ENCODE measurements at regions not wholly inside any gene's neighbourhood (a gene's known extent, or its start where the extent isn't known, plus 50 kb on each side); places are given as distances from the start of the nearest gene placed in this dataset.
"Not testable (repeated sequence)": the region's sequence is repeated elsewhere in the genome, so short reads cannot be mapped to it uniquely, and the experiment has no call there.

DNA sequence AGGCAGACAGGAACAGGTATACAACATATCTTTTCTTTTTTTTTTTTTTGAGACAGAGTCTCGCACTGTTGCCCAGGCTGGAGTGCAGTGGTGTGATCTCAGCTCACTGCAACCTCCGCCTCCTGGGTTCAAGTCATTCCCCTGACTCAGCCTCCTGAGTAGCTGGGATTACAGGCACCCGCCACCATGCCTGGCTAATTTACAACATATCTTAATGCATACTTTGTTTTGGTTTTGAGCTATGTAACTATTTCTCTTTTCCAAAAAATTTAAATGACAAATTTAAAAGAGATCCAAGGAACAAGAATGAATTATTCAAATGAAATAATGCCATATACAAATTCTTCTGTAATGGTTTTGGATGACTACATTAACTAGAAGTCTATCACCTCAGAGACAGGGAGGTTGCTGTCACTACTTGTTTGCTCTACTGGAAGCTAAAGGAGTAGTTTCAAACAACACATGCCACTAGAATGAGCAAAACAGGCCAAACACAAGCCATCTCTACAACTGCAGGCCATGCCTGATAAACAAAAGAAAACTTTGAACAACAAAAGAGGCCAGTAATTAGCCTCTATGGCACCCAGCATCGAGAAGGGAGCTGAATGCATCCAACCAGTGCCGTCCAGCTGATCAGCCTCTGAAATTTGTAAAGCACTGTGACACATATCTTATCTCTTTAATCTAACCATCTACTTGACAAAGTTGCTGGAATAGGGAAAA lies 133.6 kb upstream of the VOPP1 start:
- DNase-seq: not testable (repeated sequence)

DNA sequence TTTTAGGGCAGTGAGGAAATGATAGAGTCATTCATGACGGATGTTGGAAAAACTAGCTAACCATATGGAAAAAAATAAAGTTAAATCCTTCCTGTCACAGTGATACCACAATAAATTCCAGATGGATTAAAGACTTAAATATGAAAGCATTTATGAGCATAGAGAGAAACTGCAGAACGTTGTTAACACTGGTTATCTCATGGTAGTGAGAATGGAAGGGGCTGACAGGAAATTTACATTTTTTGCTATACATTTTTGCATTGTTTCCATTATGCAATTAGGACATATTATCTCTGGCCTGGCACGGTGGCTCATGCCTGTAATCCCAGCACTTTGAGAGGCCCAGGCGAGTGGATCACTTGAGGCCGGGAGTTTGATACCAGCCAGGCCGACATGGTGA lies 130.5 kb upstream of the VOPP1 start:
- DNase-seq: not testable (repeated sequence)

DNA sequence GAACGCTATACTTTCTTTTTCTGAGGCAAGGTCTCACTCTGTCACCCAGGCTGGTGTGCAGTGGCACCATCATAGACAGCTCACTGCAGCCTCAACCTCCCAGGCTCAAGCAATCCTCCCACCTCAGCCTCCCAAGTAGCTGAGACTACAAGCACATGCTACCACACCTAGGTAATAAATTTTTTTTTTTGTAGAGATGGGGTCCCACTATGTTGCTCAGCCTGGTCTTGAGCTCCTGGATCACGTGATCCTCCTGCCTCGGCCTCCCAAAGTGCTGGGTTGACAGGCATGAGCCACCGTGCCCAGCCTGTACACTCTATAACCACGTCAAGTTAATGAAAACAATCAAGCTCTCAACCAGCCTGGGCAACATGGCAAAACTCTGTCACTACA lies 127.1 kb upstream of the VOPP1 start:
- not testable (repeated sequence) for DNase-seq

DNA sequence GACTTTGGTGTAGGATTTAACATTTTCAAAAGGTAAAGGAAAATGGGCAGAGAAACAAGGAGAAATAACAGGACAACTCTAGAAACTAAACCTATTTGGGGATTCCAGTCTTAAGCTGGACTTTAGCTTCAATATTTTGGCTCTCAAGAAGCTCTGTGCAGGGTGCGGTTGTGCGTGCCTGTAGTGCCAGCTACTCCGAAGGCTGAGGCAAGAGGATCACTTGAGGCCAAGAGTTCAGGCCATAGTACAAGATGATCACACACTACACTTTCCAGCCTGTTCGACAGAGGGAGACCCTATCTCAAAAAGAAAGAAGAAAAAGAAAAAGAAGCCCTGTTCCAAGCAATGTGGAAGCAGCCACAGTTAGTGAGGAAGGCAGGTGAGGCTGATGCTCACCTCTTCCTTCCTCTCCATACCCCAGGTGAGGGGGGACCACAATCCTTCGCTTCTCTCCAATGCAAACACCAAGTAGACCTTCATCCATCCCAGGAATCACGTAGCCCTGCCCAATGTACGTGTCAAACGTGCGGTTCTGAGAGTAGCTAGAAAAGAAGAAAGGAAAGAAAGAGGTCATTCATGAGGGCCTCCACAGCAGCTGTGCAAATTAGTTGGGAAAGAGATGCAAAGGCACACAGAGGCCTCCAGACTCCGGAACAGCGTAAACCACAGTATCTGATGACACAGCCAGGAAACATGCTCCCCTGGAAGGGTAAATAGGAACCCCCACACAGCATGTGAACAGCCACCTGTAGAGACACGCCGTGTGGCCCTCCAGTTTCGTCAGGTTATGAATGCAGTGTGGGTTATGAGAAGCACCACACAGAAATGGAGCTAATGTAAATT lies 126.5 kb upstream of the VOPP1 start:
- DNase-seq: not testable (repeated sequence)

DNA sequence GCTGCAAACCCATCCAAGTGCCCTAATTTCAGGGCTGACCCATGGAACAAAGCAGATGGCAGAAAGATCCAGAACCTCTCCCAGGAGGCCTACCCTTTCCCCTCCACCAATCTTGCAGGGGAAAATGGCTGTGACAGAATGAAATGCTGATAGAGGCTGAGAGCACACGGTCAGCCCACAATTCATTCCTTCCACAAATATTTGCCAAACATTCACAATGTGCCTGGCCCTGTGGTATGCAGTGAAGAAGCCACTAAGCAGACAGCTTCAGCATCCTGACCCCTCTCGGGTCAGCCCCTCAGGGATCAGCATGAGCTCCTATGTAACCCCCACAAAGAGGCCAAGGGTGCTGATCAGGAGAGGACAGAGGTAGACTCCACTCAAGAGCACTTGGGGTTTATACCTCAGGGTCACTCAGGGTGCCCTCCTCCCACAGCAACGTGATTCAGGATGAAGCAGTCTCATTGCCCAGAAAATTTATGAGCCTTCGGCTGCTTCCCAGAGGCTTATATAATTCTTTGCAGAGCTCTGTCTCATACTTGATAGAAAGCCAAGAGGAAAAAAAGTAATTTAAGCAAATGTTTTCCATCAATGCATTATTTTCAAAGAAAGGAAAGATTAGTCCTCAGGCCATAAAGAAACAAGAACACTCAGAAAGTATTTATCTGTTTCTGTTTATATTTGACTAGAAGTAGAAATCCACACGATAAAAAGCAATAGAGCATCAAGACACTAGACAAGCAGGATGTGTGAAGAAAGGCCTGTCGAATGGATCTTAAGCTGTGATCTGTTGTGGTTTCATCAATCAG lies 123.8 kb upstream of the VOPP1 start:
- not testable (repeated sequence) for DNase-seq

DNA sequence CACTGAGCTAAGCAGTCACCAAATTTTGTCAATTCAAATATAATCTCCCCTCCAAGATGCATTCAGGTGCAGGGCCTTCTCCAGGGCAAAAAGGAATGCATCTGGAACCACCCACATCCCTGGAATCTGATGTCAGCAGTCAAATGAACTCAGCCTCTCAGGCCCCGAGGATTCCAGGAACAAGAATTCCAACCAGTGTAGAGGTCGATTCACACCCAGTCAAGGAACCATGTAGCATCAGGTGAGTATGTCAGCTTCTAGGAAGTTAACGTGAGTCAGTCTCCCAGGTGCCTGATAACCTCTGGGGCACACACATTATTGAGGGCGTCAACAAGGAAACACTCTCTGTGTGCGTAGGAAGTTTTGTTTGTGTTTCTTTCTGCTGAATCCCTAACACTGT lies 122.2 kb upstream of the VOPP1 start:
- DNase-seq: not testable (repeated sequence)

DNA sequence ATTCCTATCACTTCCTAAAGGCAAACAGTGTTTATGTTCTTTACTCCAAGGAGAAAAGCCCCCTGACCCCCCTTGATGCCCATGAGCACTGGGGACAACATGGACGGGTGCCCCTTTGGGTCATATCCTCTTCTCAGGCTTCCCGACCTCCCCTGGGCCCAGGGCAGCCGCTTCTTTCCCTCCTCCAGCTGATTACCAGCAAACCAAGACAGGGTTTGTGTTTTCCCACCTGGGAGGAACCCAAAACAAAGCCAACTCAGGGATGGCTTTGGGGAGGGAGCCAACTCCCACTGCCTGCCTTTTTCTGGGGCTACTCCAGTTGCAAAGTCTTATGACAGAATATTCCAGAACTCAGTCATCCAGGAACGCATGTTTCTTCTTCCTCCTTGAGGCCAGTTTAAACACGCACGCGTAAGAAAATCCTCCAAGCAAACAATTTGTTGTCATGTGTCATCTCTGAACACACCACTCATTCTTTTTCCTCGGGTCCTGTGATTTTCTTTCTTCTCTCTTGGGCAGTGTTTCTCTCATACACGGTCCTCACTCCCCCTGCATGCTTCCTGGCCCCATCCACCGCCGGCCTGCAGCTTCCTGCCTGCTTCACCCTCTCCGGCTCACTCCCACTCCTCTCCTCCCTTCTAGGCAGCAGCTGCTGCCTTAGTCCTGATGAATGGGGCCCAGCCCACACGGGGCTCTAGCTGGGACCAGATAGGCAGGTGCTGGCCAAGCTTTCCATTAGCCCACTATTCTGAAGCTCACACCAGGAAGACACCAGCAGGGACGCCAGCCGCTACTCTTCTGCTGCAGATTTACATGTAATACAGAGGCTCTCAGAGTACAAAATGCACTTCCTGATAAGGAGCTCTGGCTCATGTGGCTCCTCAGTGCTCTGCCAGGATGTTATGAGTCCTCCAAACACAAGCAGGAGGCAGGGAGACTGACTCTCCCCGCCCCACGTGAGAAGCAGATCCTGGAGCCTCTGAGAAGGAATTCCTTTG lies 116.7 kb upstream of the VOPP1 start:
- not testable (repeated sequence) for DNase-seq

DNA sequence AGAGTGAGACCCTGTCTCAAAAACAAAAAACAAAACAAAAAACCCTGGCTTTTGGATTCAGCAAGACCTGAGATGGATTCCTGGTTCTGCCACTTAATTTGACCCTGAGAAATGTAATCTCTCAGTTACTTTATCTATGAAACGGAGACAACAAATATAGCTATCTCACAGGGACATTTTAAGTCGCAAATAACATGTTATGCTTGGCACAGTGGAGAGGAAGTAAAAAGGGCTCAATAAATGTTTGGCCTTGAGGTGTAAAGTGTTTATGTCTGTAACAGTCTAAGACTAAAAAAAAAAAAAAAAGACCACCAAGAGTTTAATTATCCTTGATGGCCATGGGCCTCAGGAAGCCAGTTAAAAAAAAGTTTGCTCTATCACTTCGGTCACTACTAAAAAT lies 116.0 kb upstream of the VOPP1 start:
- not testable (repeated sequence) for DNase-seq

DNA sequence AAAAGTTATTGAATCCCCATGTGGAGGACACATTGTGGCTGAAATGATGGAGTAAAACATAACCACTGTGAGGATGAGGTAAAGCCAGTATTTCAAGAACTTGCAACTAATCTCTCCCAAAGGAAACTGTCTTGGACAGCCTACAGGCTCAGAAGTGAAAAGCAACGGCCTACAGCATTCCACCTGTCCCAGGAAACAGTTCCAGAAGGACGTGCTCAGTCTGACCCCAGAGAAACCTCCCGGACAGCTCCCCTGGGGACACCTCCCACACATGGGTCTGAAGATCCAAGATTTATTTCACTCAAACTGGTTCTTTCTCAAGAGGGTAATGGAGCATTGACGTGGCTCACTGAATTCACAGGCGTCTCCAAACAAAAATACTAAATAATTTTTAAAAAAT lies 115.0 kb upstream of the VOPP1 start:
- not testable (repeated sequence) for DNase-seq

DNA sequence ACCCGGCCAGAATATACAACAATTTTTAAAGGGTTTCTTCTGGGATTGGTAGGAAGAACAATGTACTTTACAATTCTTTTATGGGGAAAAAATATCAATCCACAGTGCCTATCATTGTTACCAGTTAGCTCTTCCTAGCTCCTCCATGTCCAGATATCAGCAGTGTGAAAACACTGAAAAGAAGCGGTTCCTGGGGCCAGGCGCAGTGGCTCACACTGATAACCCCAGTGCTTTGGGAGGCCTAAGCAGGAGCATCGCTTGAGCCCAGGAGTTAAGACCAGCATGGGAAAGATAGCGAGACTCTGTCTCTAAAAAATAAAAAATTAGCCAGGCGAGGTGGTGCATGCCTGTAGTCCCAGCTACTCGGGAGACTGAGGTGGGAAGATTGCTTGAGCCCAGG lies 114.5 kb upstream of the VOPP1 start:
- DNase-seq: not testable (repeated sequence)

DNA sequence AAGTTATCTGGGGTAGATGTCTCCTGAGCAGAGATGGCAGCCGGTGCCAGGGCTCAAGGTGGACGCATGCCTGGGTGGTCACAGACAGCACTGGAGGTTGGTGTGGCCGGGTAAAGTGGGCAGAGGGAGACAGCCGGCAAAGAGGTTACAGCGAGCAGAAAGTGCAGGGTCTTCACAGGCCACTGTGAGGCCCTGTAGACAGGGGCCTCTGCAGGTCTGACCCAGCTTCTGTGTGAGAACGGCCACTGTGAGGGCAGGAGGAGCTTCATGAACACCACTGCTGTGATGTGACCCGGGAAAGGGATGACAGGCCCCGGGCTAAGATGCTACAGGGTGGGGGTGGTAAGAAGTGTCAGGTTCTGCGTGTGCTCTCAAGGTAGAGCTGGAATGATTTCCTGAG lies 111.2 kb upstream of the VOPP1 start:
- not testable (repeated sequence) for DNase-seq

DNA sequence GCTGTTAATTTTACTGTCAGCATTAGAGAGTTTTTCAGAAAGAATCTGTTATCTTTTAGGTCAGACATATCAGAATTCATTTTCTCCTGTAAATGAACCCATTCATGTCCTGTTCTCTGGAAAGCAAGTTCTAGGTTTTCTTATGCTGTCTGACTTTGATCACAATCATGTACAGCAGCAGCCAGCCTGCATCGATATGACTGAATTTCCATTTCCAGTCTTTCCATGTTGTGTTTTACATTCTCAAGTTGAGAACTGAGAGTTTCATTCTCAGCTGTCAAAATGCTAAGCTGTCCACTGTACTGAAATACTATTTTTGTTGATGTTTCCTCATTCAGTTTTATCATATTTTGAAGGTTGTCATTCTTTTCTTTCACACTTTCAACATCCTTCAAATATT lies 103.3 kb upstream of the VOPP1 start:
- not testable (repeated sequence) for DNase-seq

DNA sequence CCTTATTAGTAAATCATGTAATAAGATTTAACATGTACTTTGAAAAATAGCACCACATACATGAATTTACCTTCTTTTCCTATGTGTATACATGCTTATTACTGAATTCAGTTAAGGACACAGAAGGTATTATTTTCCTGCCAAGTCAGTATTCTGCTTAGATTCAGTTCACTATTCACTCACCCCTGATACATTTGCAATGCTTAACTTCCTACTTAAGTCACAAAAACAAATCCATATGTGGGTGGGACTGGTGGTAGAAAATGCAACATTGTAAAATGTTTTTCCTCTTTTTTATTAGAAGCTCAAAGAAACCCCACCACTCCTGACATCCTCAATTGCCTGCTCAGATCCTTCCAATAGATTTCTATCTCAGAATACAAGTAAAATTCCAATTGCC lies 101.2 kb upstream of the VOPP1 start:
- DNase-seq: not testable (repeated sequence)

DNA sequence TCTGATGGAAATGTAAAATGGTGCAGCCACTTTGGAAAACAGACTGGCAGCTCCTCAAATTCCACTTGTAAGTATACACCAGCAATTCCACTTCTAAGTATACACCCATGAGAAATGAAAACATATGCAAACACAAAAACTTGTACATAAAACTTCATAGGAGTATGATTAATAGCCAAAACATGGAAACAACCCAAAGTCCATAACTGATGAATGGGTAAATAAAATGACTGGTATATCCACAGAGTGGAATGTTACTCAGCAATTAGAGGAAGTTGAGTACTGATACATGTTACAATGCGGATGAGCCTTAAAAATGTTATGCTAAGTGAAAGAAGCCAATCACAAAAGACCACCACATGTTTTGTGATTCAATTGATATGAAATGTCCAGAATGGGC lies 99.8 kb upstream of the VOPP1 start:
- DNase-seq: not testable (repeated sequence)

DNA sequence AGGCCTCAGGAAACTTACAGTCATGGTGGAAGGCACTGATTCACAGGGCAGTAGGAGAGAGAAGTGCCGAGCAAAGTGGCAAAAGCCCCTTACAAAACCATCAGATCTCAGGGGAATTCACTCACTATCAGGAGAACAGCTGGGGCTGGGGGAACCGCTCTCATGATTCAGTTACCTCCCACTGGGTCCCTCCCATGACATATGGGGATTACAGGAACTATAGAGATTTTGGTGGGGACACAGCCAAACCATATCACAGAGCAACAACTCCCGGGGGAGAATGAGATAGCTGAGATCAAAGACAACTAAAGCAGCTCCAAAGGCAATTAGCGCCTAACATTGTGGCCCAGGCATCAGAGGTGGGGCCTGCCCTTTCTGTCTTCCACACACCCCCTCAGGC lies 85.4 kb upstream of the VOPP1 start:
- no peak for DNase-seq

DNA sequence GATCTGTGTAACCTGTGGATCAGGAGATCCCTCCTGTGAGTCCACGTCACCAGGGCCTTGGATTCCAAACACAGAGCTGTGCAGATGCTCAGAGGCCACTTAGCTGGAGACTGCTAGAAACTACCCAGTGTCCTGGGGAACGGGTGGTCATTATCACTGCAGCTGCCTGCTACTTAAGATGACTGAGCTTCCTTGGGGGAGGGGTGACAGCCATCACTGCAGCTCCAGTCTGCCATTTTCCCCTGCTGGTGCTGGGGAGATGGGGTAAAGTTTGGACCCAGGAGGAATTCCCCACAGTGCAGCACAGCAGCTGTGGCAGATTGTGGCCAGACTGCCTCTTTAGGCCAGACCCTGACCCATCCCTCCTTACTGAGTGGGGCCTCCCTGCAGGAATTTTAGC lies 78.8 kb upstream of the VOPP1 start:
- no peak for DNase-seq

DNA sequence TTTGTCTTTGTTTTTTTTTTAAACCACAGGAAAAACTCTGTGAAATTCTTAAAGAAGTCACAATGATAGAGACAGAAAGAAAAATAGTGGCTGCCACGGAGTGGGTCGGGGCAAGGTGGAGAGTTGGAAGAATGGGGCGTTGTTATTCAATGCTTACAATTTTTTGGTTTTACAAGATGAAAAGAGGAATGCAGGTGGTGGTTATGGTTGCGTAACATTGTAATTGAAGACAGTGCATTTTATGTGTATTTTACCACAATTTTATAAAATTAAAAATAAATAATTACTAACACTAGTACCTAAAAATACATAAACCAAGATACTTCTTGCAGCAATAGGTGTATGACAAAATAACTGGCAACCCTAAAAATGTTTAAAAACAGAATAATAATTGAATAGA lies 76.9 kb upstream of the VOPP1 start:
- no peak for DNase-seq

DNA sequence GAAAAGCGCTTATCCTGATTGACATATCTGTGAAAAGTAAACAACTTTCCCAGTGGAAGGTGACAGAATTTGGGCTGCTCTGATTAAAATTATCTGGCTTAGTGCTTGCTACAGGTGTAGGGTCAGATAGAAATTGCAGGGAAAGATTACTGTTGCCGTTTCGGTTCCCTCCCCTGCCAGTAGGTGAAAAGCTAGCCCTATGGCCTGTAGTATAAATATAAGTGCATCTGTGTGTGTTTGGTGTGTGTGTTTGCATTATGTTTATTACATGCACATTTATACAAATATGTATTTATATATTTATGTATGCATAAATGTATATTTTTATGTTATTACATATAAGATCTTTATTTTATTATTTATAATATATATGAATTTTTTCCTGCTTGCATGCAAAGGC lies 72.3 kb upstream of the VOPP1 start:
- no peak for DNase-seq

DNA sequence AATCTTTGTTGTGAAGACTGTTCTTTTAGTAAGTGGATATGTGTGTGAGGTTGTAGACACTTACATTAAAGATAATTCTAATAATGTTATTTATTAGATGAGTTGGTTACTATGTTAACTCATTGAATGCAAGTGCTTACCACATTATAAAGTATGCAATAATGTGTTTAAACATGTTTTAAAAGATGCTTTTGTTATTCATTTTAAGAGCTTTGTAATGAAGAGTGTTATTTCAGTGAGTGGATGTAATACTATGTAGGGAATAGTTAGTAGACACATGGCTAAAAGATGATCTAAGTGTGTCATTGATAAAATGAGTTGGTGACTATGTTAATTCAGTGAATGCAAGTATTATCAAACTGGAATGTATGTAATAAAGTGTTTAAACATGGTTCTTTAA lies 70.0 kb upstream of the VOPP1 start:
- DNase-seq: no peak

DNA sequence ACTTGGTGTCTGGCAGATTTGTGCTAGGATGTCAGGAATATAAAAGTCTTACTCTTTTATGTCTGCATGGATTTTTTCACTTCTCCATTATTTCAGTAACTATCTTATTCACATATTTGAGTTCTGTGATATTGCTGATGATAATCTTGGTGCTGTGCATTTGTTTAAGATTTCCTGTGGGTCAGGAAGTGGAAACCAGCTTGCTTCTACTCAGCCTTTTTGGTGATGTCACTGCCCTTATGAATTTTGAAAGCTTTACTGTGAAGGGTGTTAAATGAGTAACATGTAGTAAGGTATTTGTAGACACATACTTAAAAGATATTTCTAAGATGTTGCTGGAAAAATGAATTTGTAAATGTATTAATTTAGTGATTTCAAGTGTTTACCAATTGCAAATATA lies 69.5 kb upstream of the VOPP1 start:
- no peak for DNase-seq

DNA sequence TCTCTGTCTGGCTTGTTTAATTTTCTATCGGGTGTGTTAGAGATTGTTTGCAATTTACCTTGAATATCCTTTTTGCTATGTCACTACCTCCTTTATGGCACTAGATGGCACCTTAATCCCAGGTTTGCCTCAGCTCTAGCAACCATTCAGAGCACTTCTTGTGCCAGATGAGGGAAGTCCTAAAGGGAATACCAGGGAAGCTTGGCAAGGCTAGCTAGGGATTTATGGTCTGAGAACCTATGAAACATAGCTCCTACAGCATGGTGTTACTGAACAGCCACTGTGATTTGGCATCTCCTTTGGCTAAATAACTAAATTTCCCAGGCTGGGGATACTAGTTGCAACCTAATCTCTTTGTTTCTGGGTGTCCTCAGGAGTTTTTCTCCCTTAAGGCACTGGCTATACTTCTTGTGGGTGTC lies 69.0 kb upstream of the VOPP1 start:
- peak in 18 of 51 donors; percentile 1 to 51 (median 8) for DNase-seq
